UCSD-AML1 (cell line): ENCODE measurements at regions not wholly inside any gene's neighbourhood (a gene's known extent, or its start where the extent isn't known, plus 50 kb on each side); places are given as distances from the start of the nearest gene placed in this dataset.

Experiments
- DNase-seq: peaks from one replicate; lab custom pipeline; 2025; ENCODE audit not compliant: unreplicated experiment; lab: John Stamatoyannopoulos, UW

GRCh38 chr4:188197566-188197965 is 58.3 kb downstream of the TRIML1 start:
- no peak for DNase-seq

GRCh38 chr4:188198982-188199792 is 59.9 kb downstream of the TRIML1 start:
- DNase-seq = no peak

- no peak for DNase-seq
Measured at GRCh38 chr4:188201851-188202250, 62.6 kb downstream of the TRIML1 start.

GRCh38 chr4:188206783-188207182 is 67.5 kb downstream of the TRIML1 start:
- no peak for DNase-seq

GRCh38 chr4:188214861-188215260 is 75.6 kb downstream of the TRIML1 start:
- no peak for DNase-seq

- no peak for DNase-seq
Measured at GRCh38 chr4:188218392-188218791, 79.2 kb downstream of the TRIML1 start.

- DNase-seq = no peak
Measured at GRCh38 chr4:188220006-188220405, 80.8 kb downstream of the TRIML1 start.

- no peak for DNase-seq
Measured at GRCh38 chr4:188221090-188221489, 81.8 kb downstream of the TRIML1 start.

- no peak for DNase-seq
Measured at GRCh38 chr4:188228279-188228678, 89.0 kb downstream of the TRIML1 start.

- no peak for DNase-seq
Measured at GRCh38 chr4:188232428-188232827, 93.2 kb downstream of the TRIML1 start.

- DNase-seq = no peak
Measured at GRCh38 chr4:188242041-188242440, 102.8 kb downstream of the TRIML1 start.

- no peak for DNase-seq
Measured at GRCh38 chr4:188245651-188246050, 106.4 kb downstream of the TRIML1 start.

GRCh38 chr4:188246488-188246887 is 107.2 kb downstream of the TRIML1 start:
- DNase-seq = no peak

GRCh38 chr4:188254211-188254610 is 115.0 kb downstream of the TRIML1 start:
- DNase-seq = no peak

- DNase-seq = no peak
Measured at GRCh38 chr4:188262464-188262863, 123.2 kb downstream of the TRIML1 start.

GRCh38 chr4:188263321-188263720 is 124.1 kb downstream of the TRIML1 start:
- DNase-seq = no peak

GRCh38 chr4:188266386-188266785 is 127.1 kb downstream of the TRIML1 start:
- no peak for DNase-seq

- DNase-seq = no peak
Measured at GRCh38 chr4:188268131-188268908, 129.1 kb downstream of the TRIML1 start.

- no peak for DNase-seq
Measured at GRCh38 chr4:188270273-188271069, 131.2 kb downstream of the TRIML1 start.

- no peak for DNase-seq
Measured at GRCh38 chr4:188275686-188276085, 136.4 kb downstream of the TRIML1 start.

GRCh38 chr4:188279184-188279583 is 139.9 kb downstream of the TRIML1 start:
- DNase-seq = no peak
